ENCODE measurements at regions not wholly inside any gene's neighbourhood (a gene's known extent, or its start where the extent isn't known, plus 50 kb on each side); places are given as distances from the start of the nearest gene placed in this dataset.

DNA sequence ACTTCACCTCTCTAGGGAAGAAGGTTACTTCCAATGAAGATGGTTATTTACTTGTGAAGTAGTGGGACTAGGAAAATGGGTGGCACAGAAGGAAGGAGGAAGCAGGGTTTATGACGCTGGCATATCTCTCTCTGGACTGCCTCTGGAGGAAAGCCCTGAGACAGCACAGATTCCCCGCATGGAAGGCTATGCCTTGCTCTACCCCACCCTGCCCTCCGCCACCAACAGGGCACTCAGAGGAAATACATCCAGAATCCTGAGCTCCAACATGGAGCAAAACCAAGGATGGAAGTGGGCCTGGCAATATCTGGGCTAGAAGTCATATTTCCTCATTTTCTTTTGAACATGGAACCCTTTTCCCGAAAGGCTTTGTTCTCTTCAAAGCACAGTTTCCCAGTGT, 346.9 kb downstream of the ZSWIM6 start:
- DNase-seq (ENCODE audit: low read depth in 1 of 2, low spot score in 2 of 2) (no peak), FAIRE-seq (peak; percentile 42)
- Histone ChIP-seq H3K27ac (ENCODE audit: low read depth, low read length) (no peak overlapping the region), H4K20me1 (replicated peaks in 1 of 2; ENCODE audit: control insufficient read depth in 1 of 2, insufficient read depth in 2 of 2, low read length in 2 of 2) (no peaks in the 10 kb centered on the region), H2AK5ac (ENCODE audit: low read depth, low read length) (no peak overlapping the region), H3K79me1 (ENCODE audit: low read depth, low read length) (no peaks in the 10 kb centered on the region), H3K14ac (ENCODE audit: insufficient read length) (no peak overlapping the region), H3K36me3 (ENCODE audit: control insufficient read depth in 2 of 4, insufficient read depth in 4 of 4, low read length in 3 of 4) (no peaks in the 10 kb centered on the region), H3K79me2 (ENCODE audit: control insufficient read depth in 1 of 2, insufficient read depth in 2 of 2, low read length in 2 of 2) (no peaks in the 10 kb centered on the region), H3K4me2 (ENCODE audit: insufficient read depth in 1 of 2, low read depth in 2 of 2, low read length in 2 of 2) (no peak overlapping the region), H2BK15ac (ENCODE audit: low read length) (peak overlapping the region; percentile 67; the same call in 1 of the 2 replicates), H3K4me1 (replicated peaks in 1 of 4; ENCODE audit: control insufficient read depth in 3 of 4, insufficient read depth in 4 of 4, low read length in 3 of 4) (peaks cover 0 to 2% (median 0%) of the 10 kb centered on the region in 4 experiments; a peak in 3 of 7 replicates), H3K56ac (replicated peaks; ENCODE audit: insufficient read length, low read depth, low read length) (no peak overlapping the region), H4K8ac (ENCODE audit: extremely low read depth, insufficient read depth, low read length) (no peak overlapping the region), H2BK20ac (ENCODE audit: low read length) (no peak overlapping the region), H2BK12ac (ENCODE audit: low read depth, low read length) (no peak overlapping the region), H3K27me3 (replicated peaks in 1 of 4; ENCODE audit: control insufficient read depth in 3 of 4, extremely low read depth in 1 of 4, insufficient read depth in 3 of 4, low read length in 3 of 4) (no peaks in the 10 kb centered on the region), H3K23ac (ENCODE audit: insufficient read length) (no peak overlapping the region), H3K18ac (ENCODE audit: extremely low read depth, low read length) (no peak overlapping the region), H3K9ac (replicated peaks in 1 of 4; ENCODE audit: extremely low read depth in 1 of 4, low read depth in 3 of 4, low read length in 3 of 4) (no peak overlapping the region), H2AFZ (ENCODE audit: low read length) (peak overlapping the region; percentile 87), H3K4me3 (ENCODE audit: extremely low read depth in 1 of 4, insufficient read depth in 2 of 4, low read depth in 3 of 4, low read length in 4 of 4) (no peak overlapping the region), H3K23me2 (ENCODE audit: low read depth, low read length) (0 out of 2 replicates have a peak, but pooled peaks cover 1% of the 10 kb centered on the region), H3K4ac (replicated peaks; ENCODE audit: insufficient read length, low read depth, low read length) (no peak overlapping the region), H3K9me3 (ENCODE audit: insufficient read depth in 2 of 2, low read depth in 1 of 2, low read length in 1 of 2) (no peaks in the 10 kb centered on the region), H2BK5ac (ENCODE audit: low read depth, low read length) (no peak overlapping the region), H2BK120ac (replicated peaks; ENCODE audit: low read depth, low read length) (no peak overlapping the region), H4K91ac (replicated peaks; ENCODE audit: insufficient read length, low read length) (peak overlapping the region; percentile 25), H4K5ac (ENCODE audit: insufficient read length, low read depth, low read length) (no peak overlapping the region)
- ChIA-PET POLR2A (ENCODE audit: partially characterized antibody) (interaction anchor here (0.7 kb wide), 1 partner anchor 10 kb away, joined by 3 read pairs; no protein-coding TSS in a partner anchor), CTCF (ENCODE audit: partially characterized antibody) (interaction anchor here (0.5 to 7.3 kb wide), 32 partner anchors 9 to 690 kb away, joined by 3 to 51 read pairs (median 4); no protein-coding TSS in a partner anchor)
- WGBS, 2 experiments (ENCODE audit: extremely low coverage in 1 of 2, insufficient coverage in 1 of 2, insufficient read length in 1 of 2, insufficient replicate concordance in 2 of 2, low coverage in 1 of 2, low lambda C conversion rate in 2 of 2, missing lambda C conversion rate in 1 of 2), result 67% methylated on average over 4 of the region's 4 CpGs; no CpG with 5 or more reads in 1 of the 2 experiments
